GM19328 (cell line): ENCODE measurements at regions not wholly inside any gene's neighbourhood (a gene's known extent, or its start where the extent isn't known, plus 50 kb on each side); places are given as distances from the start of the nearest gene placed in this dataset.

ENCODE experiments used
- ATAC-seq: cut with Tn5 transposase; IDR thresholded peaks from one replicate; pipeline ENCODE4 v1.9.1; 2021; ENCODE audit warnings: mild to moderate bottlenecking, moderate library complexity; ENCODE audit not compliant: unreplicated experiment

DNA sequence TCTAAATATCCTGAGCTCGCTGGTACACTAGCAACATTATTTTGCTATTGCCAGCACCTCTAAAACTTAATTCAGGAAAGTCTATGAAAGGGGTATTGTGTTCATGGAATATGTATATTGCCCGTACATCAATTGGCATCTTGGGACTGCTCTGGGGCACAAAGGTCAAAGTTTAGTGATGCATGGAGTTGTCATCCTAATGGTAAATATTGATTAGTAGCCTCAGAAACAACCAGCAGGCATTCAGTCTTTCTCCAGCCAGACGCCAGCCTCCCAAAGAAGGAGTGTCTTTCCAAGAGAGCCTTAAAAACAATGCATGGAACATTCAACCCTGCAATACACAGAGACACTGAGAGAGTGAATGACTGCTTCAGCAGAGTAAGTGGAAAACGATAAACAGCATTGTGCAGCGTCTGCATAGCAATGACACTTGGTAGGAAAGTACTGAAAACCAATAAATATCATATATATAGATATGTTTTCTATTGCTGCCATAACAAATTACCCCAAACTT lies 377.3 kb downstream of the SHQ1 start:
- ATAC-seq: no peak

DNA sequence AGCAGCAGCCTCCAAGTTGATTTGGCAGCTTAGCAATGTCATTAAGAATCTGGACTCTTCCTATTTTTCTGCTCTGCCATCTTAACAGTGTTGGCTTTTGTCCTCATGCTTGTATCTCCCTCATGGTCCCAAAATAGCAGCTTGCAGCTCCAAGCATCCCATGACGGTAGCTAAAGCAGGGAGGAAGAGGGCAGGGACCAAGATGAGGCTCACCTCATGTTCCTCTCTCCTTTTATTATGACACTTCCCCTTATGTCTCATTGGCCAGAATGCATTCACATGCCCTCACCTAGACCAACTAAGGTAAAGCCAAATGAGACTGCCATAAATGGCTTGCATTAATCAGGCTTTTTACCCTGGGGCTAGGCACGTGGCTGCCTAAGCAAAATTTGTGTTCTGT lies 382.4 kb downstream of the SHQ1 start:
- no peak for ATAC-seq

DNA sequence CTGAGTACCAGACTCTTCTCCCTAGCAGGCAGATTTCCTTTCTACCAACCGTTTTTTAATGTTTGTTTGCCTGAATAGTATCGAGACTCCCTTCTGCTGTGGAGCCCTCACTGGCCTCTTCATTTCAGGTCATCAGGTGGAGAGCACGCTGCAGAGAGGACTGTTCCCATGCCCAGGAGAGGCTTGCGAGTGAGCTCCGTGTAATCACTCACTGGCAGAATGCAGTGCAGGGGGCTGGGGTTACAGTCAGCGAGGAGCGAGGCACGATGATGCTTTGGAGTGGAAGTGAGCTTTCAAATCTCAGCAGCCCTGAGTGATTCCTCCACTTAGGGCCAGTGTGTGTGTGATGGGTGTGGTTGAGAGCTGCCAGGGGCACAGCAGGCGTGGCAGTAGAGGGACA lies 385.2 kb downstream of the SHQ1 start:
- ATAC-seq: no peak

DNA sequence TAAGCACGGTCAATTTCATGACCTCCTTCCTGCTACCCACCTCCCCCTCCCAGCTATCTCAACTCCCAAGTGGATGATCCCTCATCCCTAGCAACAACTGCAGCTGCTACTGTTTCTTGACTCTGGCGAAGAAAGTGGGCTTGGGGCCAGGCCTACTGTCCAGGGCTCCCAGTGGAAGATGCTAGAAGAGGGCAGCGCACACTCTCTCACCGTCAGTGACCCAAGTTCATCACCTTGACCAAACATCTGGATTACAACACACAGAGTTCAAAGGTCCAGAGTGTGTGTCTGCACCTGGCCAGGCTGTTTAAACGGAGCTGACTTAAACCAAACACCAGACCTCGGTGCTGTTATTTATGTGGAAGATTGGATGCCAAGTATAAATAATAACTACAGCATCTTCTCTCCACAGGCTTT lies 385.6 kb downstream of the SHQ1 start:
- no peak for ATAC-seq

DNA sequence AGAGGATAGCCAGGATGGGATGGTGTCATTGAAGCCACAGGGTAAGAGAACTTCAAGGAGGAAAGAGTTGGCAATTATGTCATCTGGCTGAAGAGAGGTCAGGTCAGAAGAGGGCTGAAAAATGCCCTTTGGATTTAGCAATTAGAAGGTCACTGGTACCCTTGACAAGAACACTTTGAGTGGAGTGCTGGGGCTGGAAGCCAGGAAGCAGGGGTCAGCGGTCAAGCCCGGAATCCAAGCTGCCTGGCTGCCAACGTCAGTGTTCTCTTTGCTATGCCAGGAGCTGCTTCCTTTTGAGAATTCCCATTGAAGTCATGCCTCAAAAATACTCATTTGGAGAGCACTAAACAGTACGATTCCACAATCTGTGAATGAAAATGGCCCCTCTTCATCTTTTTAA lies 386.5 kb downstream of the SHQ1 start:
- no peak for ATAC-seq

DNA sequence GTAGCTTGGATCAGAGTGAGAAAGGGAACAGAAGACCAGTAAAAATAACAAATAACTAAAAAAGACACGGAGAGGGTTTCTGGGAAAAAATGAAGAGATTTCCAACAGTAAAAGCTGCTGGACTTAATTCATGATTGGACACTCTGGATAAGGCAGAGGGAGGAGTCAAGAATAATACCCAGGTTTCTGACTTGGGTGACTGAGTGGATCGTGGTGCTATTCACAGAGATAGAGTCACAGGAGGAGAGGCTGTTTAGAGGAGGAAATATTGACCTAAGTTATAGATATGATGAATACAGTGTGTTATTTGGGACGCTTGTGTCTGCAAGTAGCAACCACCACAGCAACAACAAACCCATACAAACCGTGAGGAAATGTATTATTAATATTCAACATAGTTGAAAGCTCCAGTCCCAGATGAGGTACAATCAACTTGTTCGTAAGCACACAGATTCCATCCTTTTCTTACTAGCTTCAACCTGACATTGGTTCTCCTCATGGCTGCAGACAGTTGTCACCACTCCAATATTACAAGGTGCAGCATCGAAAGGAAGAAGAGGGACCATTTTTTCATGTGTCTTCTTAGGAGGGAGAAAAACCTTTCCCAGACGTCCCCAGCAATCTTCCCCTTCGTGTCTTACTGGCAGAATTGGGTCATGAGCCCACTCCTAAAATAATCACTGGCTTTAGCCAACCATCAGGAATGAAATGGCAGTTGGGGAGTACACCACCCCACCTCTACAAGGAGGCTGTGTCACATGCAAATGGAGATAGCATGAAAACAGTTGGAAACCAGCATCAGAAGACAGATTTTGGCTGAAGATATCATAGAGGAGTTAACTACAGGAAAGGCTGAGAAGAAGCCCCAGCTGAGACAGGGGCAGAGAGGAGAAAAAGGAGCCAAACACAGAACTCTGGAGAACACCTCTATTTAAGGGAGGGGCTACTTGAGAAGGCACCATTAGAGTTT lies 387.8 kb downstream of the SHQ1 start:
- no peak for ATAC-seq

DNA sequence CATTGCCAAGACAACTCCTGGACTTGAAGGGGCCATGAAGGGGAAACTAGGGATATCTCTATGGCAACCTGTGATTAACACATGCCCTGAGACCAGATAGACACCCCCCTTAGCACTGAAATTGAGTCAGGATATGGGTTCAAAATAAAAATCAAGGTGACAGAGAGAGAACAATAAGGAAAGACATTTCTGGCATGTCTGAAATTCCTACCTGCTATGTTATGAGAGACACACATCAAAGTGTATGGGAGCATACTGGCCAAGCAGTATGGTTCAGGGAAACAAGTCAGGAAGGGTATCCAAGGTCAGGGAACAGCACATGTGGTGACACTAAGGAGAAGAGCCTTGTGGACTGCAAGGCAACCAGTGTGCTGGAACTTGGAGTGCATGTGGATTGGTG lies 388.7 kb downstream of the SHQ1 start:
- ATAC-seq: no peak

DNA sequence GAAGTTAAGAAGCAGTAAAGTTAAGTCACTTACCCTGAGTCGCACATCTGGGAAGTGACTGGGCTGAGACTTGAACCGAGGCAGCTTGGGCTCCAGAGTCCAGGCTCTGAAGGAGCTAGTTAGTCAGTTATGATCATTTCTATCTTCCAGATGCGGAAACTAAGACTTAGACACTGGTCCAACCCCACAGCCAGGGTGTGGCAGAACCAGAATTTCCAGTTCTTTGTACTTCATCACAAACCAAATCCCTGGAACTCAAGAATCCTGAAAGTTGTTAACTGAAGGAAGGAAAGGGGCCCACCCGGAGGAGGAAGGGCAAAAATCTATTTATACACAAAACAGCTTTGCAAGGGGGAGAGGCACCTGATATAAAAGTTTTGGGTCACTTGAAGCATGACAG lies 389.9 kb downstream of the SHQ1 start:
- no peak for ATAC-seq

DNA sequence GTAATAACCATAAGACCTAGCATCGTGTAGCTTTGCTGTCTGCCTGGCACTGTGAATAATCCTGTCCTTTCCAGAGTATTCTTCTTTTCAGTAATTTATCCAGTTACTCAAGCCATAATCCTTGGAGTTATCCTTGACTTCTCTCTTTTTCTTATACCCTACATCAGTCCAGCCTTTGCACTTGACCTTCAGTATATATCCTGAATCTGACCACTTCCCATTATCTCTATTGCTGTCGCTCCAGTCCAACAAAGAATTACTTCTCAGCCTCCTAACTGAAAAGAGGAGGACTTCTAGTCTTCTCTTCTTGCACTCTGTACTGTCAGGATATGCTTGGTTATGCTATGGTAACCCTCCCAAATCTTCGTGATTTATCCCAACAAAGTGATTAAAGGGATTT lies 393.8 kb downstream of the SHQ1 start:
- no peak for ATAC-seq

DNA sequence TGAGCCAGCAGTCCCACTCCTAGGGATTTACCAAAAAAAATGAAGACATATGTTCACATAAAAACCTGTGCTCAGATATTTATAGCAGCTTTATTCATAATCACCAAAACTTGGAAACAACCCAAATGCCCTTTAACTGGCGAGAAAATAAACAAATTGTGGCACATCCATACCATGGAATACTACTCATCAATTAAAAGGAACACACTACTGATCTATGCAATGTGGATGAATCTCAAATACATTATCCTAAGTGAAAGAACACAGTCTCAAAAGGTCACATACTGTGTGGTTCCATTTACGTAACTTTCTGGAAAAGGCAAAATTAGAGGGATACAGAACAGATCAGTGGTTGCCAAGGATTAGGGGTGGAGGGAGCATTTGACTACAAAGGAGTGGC lies 394.5 kb downstream of the SHQ1 start:
- no peak for ATAC-seq

DNA sequence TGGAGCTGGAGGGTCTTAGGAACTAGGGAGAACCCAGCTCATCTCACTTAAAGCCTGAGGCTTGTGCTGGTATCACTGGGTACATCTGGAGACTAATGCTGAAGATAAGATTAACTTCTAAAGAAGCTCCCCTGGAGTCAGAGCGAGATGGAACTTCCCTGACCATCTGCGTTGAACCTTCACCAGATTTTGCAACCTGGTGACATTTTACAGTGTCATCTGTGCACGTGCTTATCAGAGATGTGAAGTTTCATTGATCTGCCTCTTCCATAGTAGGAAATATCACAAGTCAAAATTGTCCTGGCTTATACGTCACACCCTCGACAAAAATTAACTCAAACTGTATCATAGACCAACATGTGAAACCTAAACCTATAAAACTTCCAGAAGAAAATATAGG lies 395.5 kb downstream of the SHQ1 start:
- no peak for ATAC-seq

DNA sequence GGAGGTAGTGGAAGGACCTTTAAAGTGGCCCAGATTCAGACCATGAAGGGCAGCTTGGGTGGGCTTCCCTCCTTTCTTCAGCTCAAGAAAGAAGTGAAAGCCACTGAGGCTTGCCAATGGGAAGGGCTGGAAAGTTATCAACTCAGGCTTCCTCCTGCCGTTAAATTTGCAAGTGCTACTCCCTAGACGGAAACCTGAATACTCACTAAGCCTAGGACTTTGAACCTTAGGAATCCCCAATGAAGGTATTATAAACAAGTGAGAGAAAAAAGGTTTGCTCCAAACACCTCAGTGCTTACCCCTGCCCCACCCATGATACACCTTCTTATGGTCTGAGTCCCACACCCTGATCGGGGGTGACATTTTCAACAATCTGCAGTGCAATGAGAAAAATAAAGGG lies 396.4 kb downstream of the SHQ1 start:
- no peak for ATAC-seq

DNA sequence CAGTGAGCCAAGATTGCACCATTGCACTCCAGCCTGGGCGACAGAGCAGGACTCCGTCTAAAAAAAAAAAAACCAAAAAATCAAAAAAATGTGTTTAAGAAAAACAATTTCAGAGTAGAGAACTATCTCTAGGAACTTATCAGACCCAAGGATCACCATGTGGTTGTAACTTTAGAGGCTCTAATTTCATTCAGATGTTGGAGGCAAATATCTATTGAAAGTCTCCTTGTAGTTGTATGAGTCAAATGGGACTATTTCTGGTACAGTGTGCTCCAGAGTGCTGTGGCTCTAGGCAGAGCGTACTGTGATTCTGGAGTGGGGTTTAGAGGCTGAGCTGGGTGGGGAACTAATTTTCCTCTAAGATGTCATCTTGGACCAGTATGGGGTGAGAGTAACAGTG lies 398.7 kb downstream of the SHQ1 start:
- no peak for ATAC-seq

DNA sequence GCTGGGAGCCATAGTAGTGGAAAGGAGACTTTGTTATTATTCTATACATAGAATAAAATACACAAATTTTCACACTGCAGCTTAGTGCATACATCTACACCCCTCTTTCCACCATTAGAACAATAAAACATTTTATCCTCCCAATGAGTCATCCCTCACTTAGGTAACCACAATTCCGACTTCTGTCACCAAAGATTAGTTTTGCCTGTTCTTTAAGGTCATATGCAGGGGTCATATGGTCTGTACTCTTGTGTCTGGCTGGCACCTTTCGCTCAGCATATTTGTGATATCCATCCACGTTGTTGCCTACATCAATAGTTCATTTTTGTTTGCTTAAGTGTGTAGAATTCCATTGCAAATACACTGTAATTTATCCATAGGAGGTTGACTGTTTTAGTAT lies 399.4 kb downstream of the SHQ1 start:
- ATAC-seq: no peak

DNA sequence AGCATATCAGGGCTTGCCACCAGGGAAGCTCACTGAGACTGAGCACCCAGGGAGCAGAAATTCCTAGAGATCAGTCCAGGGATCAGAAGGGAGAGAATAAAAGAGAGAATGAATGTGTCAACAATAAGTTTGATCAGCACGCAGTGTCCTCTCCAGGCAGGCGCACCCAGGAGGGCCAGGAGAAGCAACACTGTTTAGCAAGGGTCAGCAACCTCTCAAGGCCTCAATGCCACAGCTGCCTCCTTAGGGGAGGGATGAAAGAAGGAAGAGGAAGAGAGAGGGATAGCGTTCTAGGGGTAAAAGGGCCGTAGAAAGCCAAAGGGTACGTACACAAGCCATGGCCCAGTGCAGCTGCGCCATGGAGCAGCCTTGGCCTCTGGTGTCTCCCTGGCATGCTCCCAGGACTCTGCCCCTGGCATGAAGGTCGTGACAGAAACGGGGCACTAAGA lies 399.8 kb downstream of the SHQ1 start:
- ATAC-seq: no peak

DNA sequence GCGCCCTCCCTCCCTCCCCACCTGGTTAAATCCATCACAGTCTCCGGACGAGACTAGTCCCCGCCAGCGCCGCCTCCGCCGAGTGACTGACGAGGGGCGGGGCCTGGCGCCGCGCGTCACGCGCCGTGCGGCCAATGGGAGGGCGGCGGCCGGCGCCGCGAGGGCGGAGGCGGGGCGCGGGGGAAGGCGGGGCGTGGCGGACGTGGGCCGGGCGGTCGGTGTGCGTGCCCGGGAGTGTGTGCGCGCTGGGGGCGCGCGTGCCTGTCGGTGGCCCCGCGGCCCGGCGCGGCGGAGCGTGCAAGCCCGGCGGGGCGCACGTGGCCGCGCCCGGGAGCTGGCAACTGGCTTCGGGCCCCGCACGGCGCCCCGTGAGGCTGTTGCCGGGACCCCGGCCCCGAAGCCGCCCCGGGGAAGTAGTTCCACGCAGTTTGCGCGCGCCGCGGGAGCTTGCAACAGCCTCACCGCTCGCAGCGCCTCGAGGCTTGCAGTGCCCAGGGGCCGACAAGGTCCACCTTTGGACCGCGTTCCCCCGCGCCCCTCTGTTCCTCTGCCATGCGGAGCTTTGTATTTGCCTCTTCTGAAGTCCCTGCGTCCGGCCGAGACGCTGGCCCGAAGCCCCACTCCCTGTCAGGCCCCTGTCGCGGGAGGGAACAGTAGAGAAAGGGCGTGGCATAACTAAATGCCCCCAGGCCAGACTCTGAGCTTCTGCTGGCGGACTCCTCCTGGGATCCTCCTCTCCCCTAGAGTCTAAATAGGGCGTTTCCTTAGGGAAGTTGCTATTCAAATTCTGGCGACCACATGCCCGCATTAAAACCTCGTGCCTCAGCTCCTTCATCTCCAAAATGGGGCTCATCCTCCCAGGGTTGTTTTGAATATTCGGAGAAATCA lies 400.9 kb downstream of the SHQ1 start:
- ATAC-seq: peak; percentile 95

DNA sequence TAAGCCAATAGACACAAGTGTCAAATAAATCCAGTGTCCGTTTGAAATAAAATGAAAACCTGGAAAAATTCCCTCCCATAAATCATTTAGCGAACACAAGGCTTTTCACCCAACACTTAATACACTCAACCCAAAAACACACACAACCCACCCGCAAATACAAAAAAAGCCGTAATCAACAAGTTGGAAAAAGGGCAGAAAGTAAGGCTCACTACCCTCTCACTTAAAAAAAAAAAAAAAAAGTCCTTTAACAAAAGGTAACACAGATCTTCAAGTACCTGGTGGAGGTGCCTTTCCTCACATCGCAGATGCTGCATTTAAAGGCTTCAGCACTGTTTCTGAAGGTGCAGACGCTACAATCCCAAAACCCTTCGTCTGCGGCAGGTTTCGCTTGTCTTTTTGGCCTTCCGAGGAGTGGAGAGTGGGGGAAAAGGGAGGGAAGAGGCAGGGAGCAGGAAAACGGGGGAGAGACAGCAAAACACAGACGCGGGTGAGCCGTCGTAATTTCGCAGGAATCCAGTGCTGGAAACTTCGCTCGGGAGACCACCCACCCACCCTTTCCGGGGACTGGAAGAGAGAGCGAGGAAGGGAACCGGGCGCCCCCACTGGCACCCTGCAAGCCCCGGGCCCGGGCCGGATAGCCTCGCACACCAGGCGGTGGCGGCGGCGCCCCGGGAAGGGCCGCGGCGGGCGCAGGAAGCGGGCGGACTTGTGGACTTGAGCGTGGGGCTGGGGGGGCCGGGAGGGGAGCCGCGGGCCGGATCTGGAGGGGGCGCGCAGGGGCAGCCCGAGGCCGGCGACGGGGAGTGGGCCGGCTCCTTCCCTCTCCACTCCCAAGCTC lies 401.8 kb downstream of the SHQ1 start, which contains the start of gene RYBP:
Gene RYBP (minus strand): TSS at position 404 of the 841 bp plus-strand sequence.
- peak; percentile 23 for ATAC-seq

DNA sequence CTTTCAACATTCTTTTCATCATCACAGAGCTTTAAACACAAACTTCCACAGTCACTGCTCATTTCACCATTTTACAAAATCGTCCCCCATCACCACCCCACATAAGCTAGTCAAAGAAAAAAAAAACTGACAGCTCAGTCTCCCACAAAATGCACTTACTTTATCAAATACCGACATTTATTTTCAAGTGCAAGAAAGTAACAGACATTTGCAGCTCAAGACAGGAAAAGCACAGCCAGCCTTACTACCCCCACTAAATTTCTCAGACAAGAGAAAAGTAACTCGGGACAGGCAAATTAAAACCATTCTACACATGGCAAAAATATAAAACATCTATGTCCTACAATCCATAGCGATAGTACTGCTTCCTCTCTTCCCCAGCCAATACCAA lies 402.4 kb downstream of the SHQ1 start:
- ATAC-seq: no peak

DNA sequence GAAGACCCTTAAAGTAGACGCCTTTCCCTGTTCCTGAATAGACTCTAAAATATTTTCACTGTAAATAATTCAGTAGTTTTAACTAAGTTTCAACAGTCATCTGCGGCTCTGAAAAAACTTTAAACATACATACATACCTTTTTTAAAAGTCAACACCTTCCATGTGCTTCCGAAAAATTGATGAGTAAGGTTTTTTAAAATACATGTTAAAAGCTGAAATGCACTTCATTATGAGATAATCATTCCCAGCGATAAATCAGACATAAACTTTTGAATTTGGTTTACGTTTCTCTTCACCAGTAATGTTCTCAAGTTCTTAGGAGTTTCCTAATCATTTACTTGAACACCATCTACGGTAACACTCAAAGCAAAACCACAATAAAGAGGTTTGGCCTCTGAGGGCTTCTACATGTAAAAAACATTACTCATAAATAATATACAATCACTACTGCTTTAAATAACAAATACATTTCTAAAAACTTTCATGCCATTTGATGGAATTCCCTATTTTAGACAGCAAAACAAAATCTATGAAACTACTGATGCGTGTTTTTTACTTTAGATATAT lies 403.5 kb downstream of the SHQ1 start:
- ATAC-seq: no peak

DNA sequence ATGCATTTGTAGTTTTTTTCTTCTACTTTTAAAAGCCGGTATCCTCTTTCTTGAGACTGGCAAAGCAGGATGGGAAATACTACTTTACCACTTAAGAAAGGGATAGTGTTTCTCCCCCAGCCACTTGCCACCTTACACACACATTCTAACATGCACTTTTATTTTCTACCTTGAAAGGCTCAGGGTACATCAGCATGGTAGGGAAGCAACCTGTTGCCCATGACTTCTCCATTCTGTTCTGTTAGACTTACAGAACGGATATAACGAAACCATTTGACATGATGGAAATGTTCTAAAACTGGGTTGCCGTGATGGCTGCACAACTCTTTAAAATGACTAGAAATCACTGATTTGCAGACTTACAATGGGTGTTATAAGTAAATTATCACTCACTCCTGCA lies 405.5 kb downstream of the SHQ1 start:
- ATAC-seq: no peak
